Activated naive CD4-positive, alpha-beta T cell treated with anti-CD3 and anti-CD28 coated beads, Interleukin-2, amount 50 U/mL, for 24 hours (primary cell): ENCODE measurements at regions not wholly inside any gene's neighbourhood (a gene's known extent, or its start where the extent isn't known, plus 50 kb on each side); places are given as distances from the start of the nearest gene placed in this dataset.

Experiments
- H3K27ac Mint-ChIP-seq: one replicate; pipeline ENCODE4 v1.8.0; 2021; ENCODE audit warnings: mild to moderate bottlenecking, mixed read lengths
- H3K27me3 Mint-ChIP-seq: one replicate; pipeline ENCODE4 v1.8.0; 2021; ENCODE audit warnings: mixed read lengths
- H3K36me3 Mint-ChIP-seq: one replicate; pipeline ENCODE4 v1.8.0; 2021; ENCODE audit warnings: mixed read lengths
- H3K4me1 Mint-ChIP-seq: one replicate; pipeline ENCODE4 v1.8.0; 2021; ENCODE audit warnings: mixed read lengths
- H3K4me3 Mint-ChIP-seq: one replicate; pipeline ENCODE4 v1.8.0; 2021; ENCODE audit warnings: mild to moderate bottlenecking, mixed read lengths
- H3K9me3 Mint-ChIP-seq: one replicate; pipeline ENCODE4 v1.8.0; 2021; ENCODE audit warnings: mixed read lengths

DNA sequence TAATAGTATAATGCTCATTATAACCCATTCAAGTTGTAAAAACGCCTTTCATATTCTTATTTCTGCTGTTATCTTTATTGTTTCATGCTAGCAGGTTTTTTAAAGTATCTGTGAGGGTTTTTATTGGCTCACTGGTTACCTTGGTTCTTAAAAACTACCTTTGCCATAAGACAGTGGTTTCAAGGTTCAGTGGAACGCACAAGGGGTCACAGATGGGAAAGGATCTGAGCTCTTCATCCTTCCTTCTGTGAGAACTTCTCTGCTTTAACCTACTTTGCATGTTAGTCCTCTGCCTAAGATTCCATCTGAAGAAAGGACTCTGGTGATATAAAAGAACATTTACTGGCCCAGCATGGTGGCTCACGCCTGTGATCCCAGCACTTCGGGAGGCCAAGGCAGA is 492.6 kb downstream of the CD83 start:
- Mint-ChIP-seq H3K4me1 (no peaks in the 10 kb centered on the region), H3K4me3 (no peak overlapping the region), H3K9me3 (no peaks in the 10 kb centered on the region), H3K27me3 (peaks cover 1% of the 10 kb centered on the region), H3K27ac (no peak overlapping the region), H3K36me3 (no peaks in the 10 kb centered on the region)

DNA sequence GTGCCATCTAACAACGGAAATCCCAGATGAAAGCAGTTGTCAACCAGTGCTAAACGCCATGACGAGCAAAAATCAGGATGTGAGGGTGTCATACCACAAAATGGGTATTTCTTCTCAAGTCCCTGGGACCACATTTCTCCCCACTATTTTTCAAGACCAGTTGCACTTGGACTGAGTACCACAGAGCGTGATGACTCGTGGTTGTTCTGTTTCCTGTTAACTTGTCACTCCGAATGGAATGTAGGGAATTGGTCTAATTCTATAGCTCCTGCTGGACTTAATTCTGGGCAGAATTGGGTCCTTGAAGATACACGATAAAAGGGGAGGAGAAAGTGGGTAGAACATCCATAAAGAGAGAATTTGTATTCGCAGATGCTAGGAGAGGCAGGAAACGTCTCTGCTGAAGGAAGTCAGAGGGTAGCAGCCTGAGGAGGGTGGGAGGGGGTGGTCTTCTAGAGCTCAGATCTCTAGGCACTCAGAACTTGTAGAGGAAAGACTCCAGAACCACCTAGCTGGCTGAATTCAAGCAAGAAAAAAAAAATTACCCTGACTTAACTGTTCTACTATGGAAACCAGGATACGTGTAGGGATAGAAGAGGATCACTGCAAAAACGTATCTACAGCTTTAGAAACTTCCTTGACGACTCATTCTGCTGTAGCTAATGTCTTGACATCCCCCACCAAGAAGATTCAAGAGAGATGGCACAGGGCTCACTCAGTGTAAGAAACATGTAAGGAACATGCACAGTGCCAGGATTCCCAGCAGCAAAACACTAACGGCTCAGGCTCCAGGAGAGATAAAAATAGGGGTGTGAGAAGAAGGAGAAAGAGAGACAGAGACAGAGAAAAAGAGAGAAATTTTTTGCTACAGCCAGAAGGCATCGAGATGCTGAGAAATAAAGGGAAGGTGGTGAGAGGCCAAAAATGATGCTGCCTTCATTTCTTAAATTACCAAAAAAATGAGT is 494.7 kb downstream of the CD83 start:
- peaks cover 1% of the 10 kb centered on the region for H3K27me3 Mint-ChIP-seq
- no peak overlapping the region for H3K4me3 Mint-ChIP-seq
- peaks cover 4% of the 10 kb centered on the region for H3K9me3 Mint-ChIP-seq
- H3K4me1 Mint-ChIP-seq = peaks cover 5% of the 10 kb centered on the region
- peaks cover 4% of the 10 kb centered on the region for H3K36me3 Mint-ChIP-seq
- no peak overlapping the region for H3K27ac Mint-ChIP-seq

GRCh38 chr6:14614631-14615030 is 497.1 kb downstream of the CD83 start:
- Mint-ChIP-seq H3K27ac (no peak overlapping the region), H3K4me1 (peaks cover 5% of the 10 kb centered on the region), H3K27me3 (peaks cover 1% of the 10 kb centered on the region), H3K9me3 (peaks cover 4% of the 10 kb centered on the region), H3K36me3 (peaks cover 4% of the 10 kb centered on the region), H3K4me3 (no peak overlapping the region)

DNA sequence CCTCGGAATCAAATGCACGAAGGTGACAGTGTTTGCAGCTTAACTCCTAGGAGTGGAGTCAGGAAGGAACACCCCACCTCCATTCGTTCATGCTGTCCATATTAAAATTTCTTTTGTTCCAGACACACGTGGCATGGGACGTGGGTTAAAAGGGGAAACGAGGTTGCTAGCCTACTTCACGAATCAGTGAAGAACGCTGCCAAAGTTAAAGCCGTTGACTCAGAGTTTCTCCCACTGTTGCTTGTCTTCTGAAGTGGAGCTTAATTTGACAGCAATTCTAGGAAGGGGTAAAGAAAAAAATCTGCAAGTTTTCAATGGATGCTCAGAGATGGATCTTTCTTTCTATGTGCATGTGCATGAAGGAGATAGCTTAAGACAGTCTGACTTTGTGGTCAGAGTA is 499.1 kb downstream of the CD83 start:
- H3K4me3 Mint-ChIP-seq = no peak overlapping the region
- peaks cover 1% of the 10 kb centered on the region for H3K27me3 Mint-ChIP-seq
- H3K27ac Mint-ChIP-seq = no peak overlapping the region
- H3K9me3 Mint-ChIP-seq = peaks cover 4% of the 10 kb centered on the region
- H3K4me1 Mint-ChIP-seq = peaks cover 9% of the 10 kb centered on the region
- H3K36me3 Mint-ChIP-seq = peaks cover 4% of the 10 kb centered on the region

DNA sequence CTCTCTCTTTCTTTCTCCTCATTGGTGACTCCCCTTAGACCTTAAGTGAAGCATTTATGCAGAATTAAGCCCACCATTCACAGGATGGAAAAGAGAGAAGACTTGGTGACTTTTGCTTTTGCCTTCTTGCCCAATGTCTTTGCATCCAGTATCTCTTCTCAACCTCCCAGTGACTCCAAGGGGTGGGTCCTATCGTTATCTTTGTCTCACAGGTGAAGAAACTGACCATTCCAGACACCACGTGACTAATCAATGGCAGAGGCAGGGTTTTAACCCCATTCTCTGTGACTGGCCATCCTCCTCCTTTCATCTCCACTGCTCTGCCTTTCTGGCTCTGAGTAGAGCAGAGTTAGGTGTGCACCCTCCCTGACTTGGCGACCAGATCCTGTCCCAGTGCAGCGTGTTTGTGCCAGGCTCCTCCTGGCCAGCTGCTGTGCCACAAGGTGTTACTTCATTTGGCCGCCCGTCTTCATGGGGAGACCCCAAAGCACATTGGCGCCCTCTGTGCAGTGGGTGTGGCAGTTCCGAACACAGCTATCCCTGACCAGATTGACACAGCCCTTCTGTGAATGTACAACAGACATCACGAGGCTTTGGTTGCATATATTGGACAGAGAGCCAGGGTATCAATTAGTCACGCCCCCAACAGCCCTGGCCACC is 501.3 kb downstream of the CD83 start:
- H3K4me1 Mint-ChIP-seq = peaks cover 28% of the 10 kb centered on the region
- H3K36me3 Mint-ChIP-seq = peaks cover 4% of the 10 kb centered on the region
- no peak overlapping the region for H3K4me3 Mint-ChIP-seq
- H3K27me3 Mint-ChIP-seq = no peaks in the 10 kb centered on the region
- H3K9me3 Mint-ChIP-seq = peaks cover 4% of the 10 kb centered on the region
- peak overlapping the region; percentile 0 for H3K27ac Mint-ChIP-seq

- Mint-ChIP-seq H3K27me3 (no peaks in the 10 kb centered on the region), H3K27ac (no peak overlapping the region), H3K9me3 (peaks cover 4% of the 10 kb centered on the region), H3K4me3 (no peak overlapping the region), H3K36me3 (peaks cover 4% of the 10 kb centered on the region), H3K4me1 (peaks cover 28% of the 10 kb centered on the region)
Observed at GRCh38 chr6:14619419-14619781, 501.8 kb downstream of the CD83 start.

DNA sequence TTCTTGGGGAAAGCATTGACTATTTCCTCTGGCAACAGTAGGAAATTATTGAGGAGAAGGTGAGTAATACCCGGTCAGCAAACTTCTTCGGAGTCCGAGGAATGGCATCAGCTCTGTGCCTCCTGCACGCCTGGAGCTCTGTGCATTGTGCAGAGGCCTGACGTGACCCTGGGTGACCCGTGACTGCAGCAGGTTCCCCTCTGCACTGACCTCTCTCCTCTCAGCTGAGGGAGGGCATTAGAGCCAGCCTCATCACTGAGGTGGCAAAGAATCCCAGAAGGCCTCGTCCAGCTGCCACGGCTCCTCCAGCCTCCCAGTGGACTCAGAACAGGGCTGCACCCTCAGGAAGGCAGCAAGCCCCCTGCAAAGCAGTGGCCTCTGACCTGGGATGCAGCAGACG is 502.9 kb downstream of the CD83 start:
- peaks cover under 1% of the 10 kb centered on the region for H3K9me3 Mint-ChIP-seq
- peaks cover 28% of the 10 kb centered on the region for H3K4me1 Mint-ChIP-seq
- no peak overlapping the region for H3K27ac Mint-ChIP-seq
- H3K4me3 Mint-ChIP-seq = no peak overlapping the region
- H3K36me3 Mint-ChIP-seq = peaks cover under 1% of the 10 kb centered on the region
- H3K27me3 Mint-ChIP-seq = no peaks in the 10 kb centered on the region

DNA sequence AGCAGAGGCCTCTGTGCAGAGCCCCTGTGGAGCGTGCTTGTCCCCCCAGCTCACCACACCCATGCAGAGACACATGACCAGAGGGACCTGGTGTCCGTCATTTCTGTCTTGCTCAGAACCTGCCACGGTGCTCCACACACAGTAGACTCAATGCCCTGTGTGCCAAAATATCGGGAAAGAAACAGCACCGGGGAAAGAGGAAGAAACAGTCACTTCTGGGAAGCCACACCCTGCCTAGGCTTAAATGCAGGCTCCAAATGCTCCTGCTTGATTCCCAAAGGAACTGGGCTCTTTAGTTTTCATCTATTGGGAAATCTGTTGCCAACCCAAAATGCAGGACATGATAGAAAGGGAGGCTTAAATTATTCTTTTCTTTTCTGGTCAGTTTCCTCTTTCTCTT is 503.9 kb downstream of the CD83 start:
- Mint-ChIP-seq H3K27me3 (no peaks in the 10 kb centered on the region), H3K4me1 (peaks cover 28% of the 10 kb centered on the region), H3K36me3 (no peaks in the 10 kb centered on the region), H3K4me3 (no peak overlapping the region), H3K9me3 (no peaks in the 10 kb centered on the region), H3K27ac (no peak overlapping the region)

DNA sequence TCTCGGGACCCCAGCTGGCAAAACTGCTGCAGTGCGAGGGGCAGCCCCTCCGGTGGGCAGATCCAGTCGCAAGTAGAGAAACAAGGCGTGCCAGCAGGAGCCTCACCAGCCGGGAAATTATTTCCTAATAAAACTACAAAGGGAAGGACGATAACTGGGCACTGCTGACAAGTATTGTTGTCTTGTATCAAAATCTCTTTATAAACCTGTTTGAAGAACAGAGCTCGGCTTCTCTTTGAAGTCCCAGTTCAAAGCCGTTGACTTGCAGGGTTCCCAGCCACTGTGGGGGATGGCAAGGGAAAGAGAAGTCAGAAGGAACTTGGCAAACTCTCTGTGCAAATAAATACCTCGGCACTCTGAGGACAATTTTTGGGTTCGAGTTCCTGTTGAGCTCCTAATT is 504.5 kb downstream of the CD83 start:
- H3K27ac Mint-ChIP-seq = no peak overlapping the region
- no peaks in the 10 kb centered on the region for H3K27me3 Mint-ChIP-seq
- H3K9me3 Mint-ChIP-seq = no peaks in the 10 kb centered on the region
- H3K36me3 Mint-ChIP-seq = no peaks in the 10 kb centered on the region
- H3K4me1 Mint-ChIP-seq = peaks cover 23% of the 10 kb centered on the region
- H3K4me3 Mint-ChIP-seq = no peak overlapping the region

DNA sequence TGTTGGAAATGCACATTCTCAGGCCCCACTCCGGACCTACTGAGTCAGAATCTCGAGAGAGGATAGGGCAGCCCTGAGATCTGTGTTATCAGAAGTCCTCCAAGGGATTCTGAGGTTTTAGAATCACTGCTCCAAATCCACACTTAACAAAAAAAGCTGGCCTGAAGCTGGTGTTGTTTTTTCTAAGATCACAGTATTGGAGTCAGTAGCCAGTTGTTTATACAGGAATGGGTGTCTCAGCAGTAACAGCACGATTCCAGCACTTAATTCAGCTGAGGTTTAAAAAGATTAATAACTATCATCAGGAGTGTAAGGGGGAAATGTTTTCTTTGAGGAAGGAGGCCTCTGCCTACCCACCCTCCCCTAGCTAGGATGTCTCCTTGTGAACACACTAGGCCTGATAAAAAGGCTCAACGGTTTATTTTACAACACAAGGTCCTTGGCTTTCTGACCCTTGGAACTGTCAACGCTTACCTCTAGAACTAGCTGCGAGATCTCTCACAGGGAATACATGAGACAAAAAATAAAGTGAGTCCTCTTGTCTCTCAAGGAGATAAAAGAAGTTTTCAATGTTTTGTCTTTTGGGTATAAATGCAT is 505.4 kb downstream of the CD83 start:
- H3K27me3 Mint-ChIP-seq = no peaks in the 10 kb centered on the region
- H3K36me3 Mint-ChIP-seq = no peaks in the 10 kb centered on the region
- no peak overlapping the region for H3K27ac Mint-ChIP-seq
- H3K4me1 Mint-ChIP-seq = peaks cover 23% of the 10 kb centered on the region
- no peaks in the 10 kb centered on the region for H3K9me3 Mint-ChIP-seq
- no peak overlapping the region for H3K4me3 Mint-ChIP-seq

GRCh38 chr6:14625173-14625895 is 507.8 kb downstream of the CD83 start:
- Mint-ChIP-seq H3K27me3 (no peaks in the 10 kb centered on the region), H3K4me3 (no peak overlapping the region), H3K9me3 (no peaks in the 10 kb centered on the region), H3K27ac (peak overlapping the region; percentile 15), H3K36me3 (peaks cover 2% of the 10 kb centered on the region), H3K4me1 (peaks cover 23% of the 10 kb centered on the region)

DNA sequence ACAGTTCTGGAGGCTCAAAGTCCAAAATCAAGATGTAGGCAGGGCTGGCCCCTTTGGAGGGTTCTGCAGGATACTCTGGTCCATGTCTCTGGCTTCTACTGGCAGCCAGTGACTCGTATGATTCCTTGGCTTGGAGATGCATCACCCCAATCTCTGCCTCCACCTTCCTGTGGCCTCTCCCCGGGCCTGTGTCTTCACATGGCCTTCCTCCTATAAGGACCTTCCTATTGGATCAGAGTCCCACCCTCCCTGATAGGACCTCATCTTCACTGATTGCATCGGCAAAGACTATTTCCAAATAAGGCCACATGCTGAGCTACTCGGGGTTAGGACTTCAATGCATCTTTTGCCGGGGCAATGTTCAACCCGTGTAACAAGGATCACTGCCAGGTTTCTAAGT is 509.0 kb downstream of the CD83 start:
- H3K36me3 Mint-ChIP-seq = peaks cover 2% of the 10 kb centered on the region
- no peaks in the 10 kb centered on the region for H3K9me3 Mint-ChIP-seq
- H3K4me3 Mint-ChIP-seq = no peak overlapping the region
- H3K27me3 Mint-ChIP-seq = no peaks in the 10 kb centered on the region
- peaks cover 20% of the 10 kb centered on the region for H3K4me1 Mint-ChIP-seq
- no peak overlapping the region for H3K27ac Mint-ChIP-seq

DNA sequence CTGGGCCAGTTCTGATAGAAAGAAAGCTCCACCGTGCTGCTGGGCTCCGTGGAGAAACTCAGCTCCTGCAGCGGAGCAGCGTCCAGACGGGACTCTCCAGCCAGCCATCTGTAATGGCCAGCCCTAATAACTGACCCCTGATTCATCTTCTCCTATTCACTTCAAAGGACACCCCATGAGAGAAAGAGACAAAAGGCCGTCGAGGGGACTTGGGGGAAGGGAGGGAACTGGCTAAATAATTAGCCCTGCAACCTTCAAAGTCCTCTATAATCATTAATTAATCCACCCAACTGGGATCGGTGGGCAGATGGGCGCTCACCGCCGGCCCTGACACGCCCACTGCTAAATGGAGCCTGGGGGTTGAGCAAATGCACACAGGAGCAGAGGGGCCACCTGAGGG is 512.4 kb downstream of the CD83 start:
- H3K36me3 Mint-ChIP-seq = peaks cover 2% of the 10 kb centered on the region
- H3K4me1 Mint-ChIP-seq = peaks cover 16% of the 10 kb centered on the region
- H3K27me3 Mint-ChIP-seq = no peaks in the 10 kb centered on the region
- no peak overlapping the region for H3K4me3 Mint-ChIP-seq
- H3K9me3 Mint-ChIP-seq = no peaks in the 10 kb centered on the region
- no peak overlapping the region for H3K27ac Mint-ChIP-seq

DNA sequence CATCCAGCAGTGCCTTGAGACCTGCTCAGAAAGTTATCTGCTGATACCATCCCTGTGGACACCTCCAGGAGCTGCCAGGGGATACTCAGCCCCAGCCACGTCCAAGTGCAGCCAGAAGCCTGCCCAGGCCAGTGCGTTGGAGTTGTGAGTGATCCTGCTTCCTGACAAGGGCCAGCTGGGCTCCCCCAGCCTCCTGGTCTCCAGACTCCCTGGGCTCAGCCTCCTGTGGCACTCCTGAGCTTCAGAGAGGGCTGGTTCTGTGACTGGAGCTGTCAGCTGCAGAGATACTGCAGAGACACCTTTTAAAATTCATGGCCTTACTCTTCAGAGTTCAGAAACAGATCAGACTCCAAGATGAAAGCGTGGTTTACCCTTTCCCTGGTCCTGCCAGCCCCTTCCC is 515.9 kb downstream of the CD83 start:
- Mint-ChIP-seq H3K27me3 (no peaks in the 10 kb centered on the region), H3K36me3 (peaks cover 2% of the 10 kb centered on the region), H3K9me3 (no peaks in the 10 kb centered on the region), H3K4me1 (peaks cover 51% of the 10 kb centered on the region), H3K4me3 (peak overlapping the region; percentile 27), H3K27ac (no peak overlapping the region)

- Mint-ChIP-seq H3K27ac (peak overlapping the region; percentile 44), H3K4me3 (peak overlapping the region; percentile 70), H3K9me3 (no peaks in the 10 kb centered on the region), H3K36me3 (peaks cover 2% of the 10 kb centered on the region), H3K27me3 (no peaks in the 10 kb centered on the region), H3K4me1 (peaks cover 57% of the 10 kb centered on the region)
Observed at GRCh38 chr6:14634072-14634471, 516.5 kb downstream of the CD83 start.
